SK-N-SH (cell line): ENCODE measurements at regions not wholly inside any gene's neighbourhood (a gene's known extent, or its start where the extent isn't known, plus 50 kb on each side); places are given as distances from the start of the nearest gene placed in this dataset.
A peak's percentile ranks its signal among the peaks of the same experiment; 100 is the strongest.

Source experiments
- CTCF ChIA-PET: fragments of 300-600, 350-600 bp; formaldehyde crosslinking; extraction: SDS; loops from one replicate; lab custom pipeline; 2021; lab: Yijun Ruan, JAX
- POLR2A ChIA-PET: fragments of 350-600 bp; sonication (Branson Sonifier 250); formaldehyde crosslinking; extraction: SDS; loops from one replicate; lab custom pipeline; 2020; ENCODE audit warnings: antibody characterized with exemption, inconsistent platforms; lab: Yijun Ruan, JAX
- DNase-seq: peaks from one replicate; pipeline ENCODE4 v3.0.0; 2012
- H2AFZ ChIP-seq: fragments of 200-600 bp; sonication (generic); 2 replicates; pipeline ENCODE4 v1.8.1; 2016; ENCODE audit warnings: antibody characterized with exemption, mild to moderate bottlenecking, low read depth
- H3F3A ChIP-seq: fragments of 200-600 bp; sonication (generic); replicated peaks from 2 replicates; pipeline ENCODE3; 2016; ENCODE audit warnings: antibody characterized with exemption, mild to moderate bottlenecking; ENCODE audit not compliant: insufficient read depth
- H3K27ac ChIP-seq, 2 experiments: fragments of 200-500 bp in 1 of 2; fragments of 200-600 bp in 1 of 2; sonication (Bioruptor generic) in 1 of 2; sonication (generic), shearing (Covaris generic) in 1 of 2; 2 replicates each; pipeline versions ENCODE4 v1.5.1 to v1.6.1; 2014 to 2016; ENCODE audit warnings: low read depth in 2 of 2, inconsistent platforms in 1 of 2, low read length in 1 of 2, mild to moderate bottlenecking in 1 of 2, mixed read lengths in 1 of 2
- H3K27me3 ChIP-seq: fragments of 200-600 bp; sonication (generic), shearing (Covaris generic); 2 replicates; pipeline ENCODE4 v1.6.1; 2016; ENCODE audit warnings: mixed run types; ENCODE audit not compliant: insufficient read depth
- H3K36me3 ChIP-seq, 2 experiments: fragments of 200-500 bp in 1 of 2; fragments of 200-600 bp in 1 of 2; sonication (Bioruptor generic) in 1 of 2; sonication (generic) in 1 of 2; replicated peaks in 1 of 2; 2 replicates each; pipeline versions ENCODE3 to v1.5.1; 2014 to 2016; ENCODE audit warnings: low read length in 1 of 2, mild to moderate bottlenecking in 1 of 2; ENCODE audit not compliant: insufficient read depth in 2 of 2, control insufficient read depth in 1 of 2
- H3K4me1 ChIP-seq, 2 experiments: fragments of 200-500 bp in 1 of 2; fragments of 200-600 bp in 1 of 2; sonication (Bioruptor generic) in 1 of 2; sonication (generic), shearing (Covaris generic) in 1 of 2; 2 replicates each; pipeline versions ENCODE4 v1.5.1 to v1.6.1; 2014 to 2016; ENCODE audit warnings: low read depth in 1 of 2, low read length in 1 of 2, mixed run types in 1 of 2; ENCODE audit not compliant: insufficient read depth in 2 of 2, control insufficient read depth in 1 of 2
- H3K4me2 ChIP-seq: fragments of 200-600 bp; sonication (generic), shearing (Covaris generic); 2 replicates; pipeline ENCODE4 v1.6.1; 2017; ENCODE audit warnings: mixed run types
- H3K4me3 ChIP-seq, 2 experiments: fragments of 200-500 bp in 1 of 2; fragments of 200-600 bp in 1 of 2; sonication (Bioruptor generic) in 1 of 2; sonication (generic), shearing (Covaris generic) in 1 of 2; 2 replicates each; pipeline versions ENCODE4 v1.5.1 to v1.8.1; 2014 to 2016; ENCODE audit warnings: low read depth in 2 of 2, inconsistent platforms in 1 of 2, low read length in 1 of 2, mild to moderate bottlenecking in 1 of 2, mixed read lengths in 1 of 2, moderate library complexity in 1 of 2
- H3K79me2 ChIP-seq: fragments of 200-600 bp; sonication (generic); 2 replicates; pipeline ENCODE4 v1.8.1; 2017; ENCODE audit warnings: mild to moderate bottlenecking; ENCODE audit not compliant: insufficient read depth
- H3K9ac ChIP-seq: fragments of 200-600 bp; sonication (generic); 2 replicates; pipeline ENCODE4 v1.6.1; 2017; ENCODE audit warnings: mixed run types
- H3K9me2 ChIP-seq: fragments of 200-600 bp; sonication (generic); 2 replicates; pipeline ENCODE4 v1.6.1; 2017; ENCODE audit warnings: mixed run types
- H3K9me3 ChIP-seq: fragments of 200-600 bp; sonication (generic); 2 replicates; pipeline ENCODE4 v1.6.1; 2017; ENCODE audit warnings: mixed run types, mild to moderate bottlenecking, moderate library complexity
- H4K20me1 ChIP-seq: fragments of 200-600 bp; sonication (generic); 2 replicates; pipeline ENCODE4 v1.6.1; 2017; ENCODE audit warnings: mild to moderate bottlenecking, mixed run types; ENCODE audit not compliant: insufficient read depth
- CHD2 ChIP-seq: fragments of 150-350 bp; IDR thresholded peaks from 2 replicates; pipeline ENCODE4 v1.6.1; 2018; ENCODE audit warnings: low read length; ENCODE audit not compliant: partially characterized antibody
- FOSL2 ChIP-seq: IDR thresholded peaks from 2 replicates; pipeline ENCODE4 v1.4.0; 2012; ENCODE audit warnings: low read depth, mild to moderate bottlenecking, moderate library complexity, borderline replicate concordance
- FOXJ3 ChIP-seq: sonication (generic); formaldehyde crosslinking; IDR thresholded peaks from 2 replicates; pipeline ENCODE4 v1.5.1; 2020; ENCODE audit warnings: mild to moderate bottlenecking, missing genetic modification reagents
- FOXM1 ChIP-seq: IDR thresholded peaks from 2 replicates; pipeline ENCODE4 v1.4.0; 2012; ENCODE audit warnings: low read depth, mild to moderate bottlenecking
- GATA2 ChIP-seq: sonication (generic); formaldehyde crosslinking; IDR thresholded peaks from 2 replicates; pipeline ENCODE4 v1.5.0; 2020; ENCODE audit warnings: mild to moderate bottlenecking, missing genetic modification reagents
- IRF3 ChIP-seq: fragments of 150-350 bp; IDR thresholded peaks from 2 replicates; pipeline ENCODE4 v1.6.1; 2016; ENCODE audit warnings: mild to moderate bottlenecking, low read depth, low read length
- JUND ChIP-seq: IDR thresholded peaks from 2 replicates; pipeline ENCODE4 v1.4.0; 2012
- MAX ChIP-seq: IDR thresholded peaks from 2 replicates; pipeline ENCODE4 v1.4.0; 2012; ENCODE audit warnings: low read depth
- MXI1 ChIP-seq: IDR thresholded peaks from 2 replicates; pipeline ENCODE4 v1.6.1; 2012; ENCODE audit warnings: mild to moderate bottlenecking, low read depth, low read length, improper control_type of control experiment
- NFIC ChIP-seq: IDR thresholded peaks from 2 replicates; pipeline ENCODE4 v1.4.0; 2012; ENCODE audit warnings: borderline replicate concordance
- NRF1 ChIP-seq: IDR thresholded peaks from 2 replicates; pipeline ENCODE4 v1.6.1; 2012; ENCODE audit warnings: low read depth, mild to moderate bottlenecking, low read length
- PBX3 ChIP-seq: IDR thresholded peaks from 2 replicates; pipeline ENCODE4; 2012
- POLR2AphosphoS5 ChIP-seq: IDR thresholded peaks from 2 replicates; pipeline ENCODE4 v1.6.1; 2012; ENCODE audit warnings: low read depth, low read length
- RAD21 ChIP-seq: IDR thresholded peaks from 2 replicates; pipeline ENCODE4 v1.6.1; 2012; ENCODE audit warnings: mild to moderate bottlenecking, low read length
- REST ChIP-seq: IDR thresholded peaks from 2 replicates; pipeline ENCODE4 v1.6.1; 2012; ENCODE audit warnings: mild to moderate bottlenecking, low read depth, low read length, moderate library complexity
- RFX5 ChIP-seq: IDR thresholded peaks from 2 replicates; pipeline ENCODE4 v1.6.1; 2012; ENCODE audit warnings: mild to moderate bottlenecking, improper control_type of control experiment, low read length
- RXRA ChIP-seq: IDR thresholded peaks from 2 replicates; pipeline ENCODE4 v1.4.0; 2012; ENCODE audit warnings: low read depth, mild to moderate bottlenecking, borderline replicate concordance
- SIN3A ChIP-seq: IDR thresholded peaks from 2 replicates; pipeline ENCODE4 v1.6.1; 2012; ENCODE audit warnings: low read depth, mild to moderate bottlenecking, low read length, moderate library complexity, borderline replicate concordance
- SMC3 ChIP-seq: IDR thresholded peaks from 2 replicates; pipeline ENCODE4 v1.6.1; 2012; ENCODE audit warnings: low read depth, low read length, improper control_type of control experiment
- TCF12 ChIP-seq: IDR thresholded peaks from 2 replicates; pipeline ENCODE4 v1.4.0; 2012
- TEAD4 ChIP-seq: IDR thresholded peaks from 2 replicates; pipeline ENCODE4 v1.4.0; 2012; ENCODE audit warnings: mild to moderate bottlenecking, borderline replicate concordance; ENCODE audit not compliant: insufficient read depth
- USF1 ChIP-seq: IDR thresholded peaks from 2 replicates; pipeline ENCODE4 v1.4.0; 2012; ENCODE audit warnings: low read depth, borderline replicate concordance
- WGBS: methylation state at CpG from one replicate; pipeline ENCODE4 v1.1.6; 2017; ENCODE audit warnings: low lambda C conversion rate; 5-methylcytosine and 5-hydroxymethylcytosine counted together

- Histone ChIP-seq H3K9me3 (no peaks in the 10 kb centered on the region), H4K20me1 (no peaks in the 10 kb centered on the region), H3K27ac (peak overlapping the region in 1 of 2 experiments; percentile 9; a peak in 1 of 4 replicates), H3K9ac (no peak overlapping the region), H2AFZ (no peak overlapping the region), H3K4me3 (no peak overlapping the region), H3K9me2 (no peaks in the 10 kb centered on the region), H3K4me1 (peaks cover 0 to 12% of the 10 kb centered on the region in 2 experiments; a peak in 2 of 4 replicates), H3F3A (peaks cover 4% of the 10 kb centered on the region), H3K36me3 (no peaks in the 10 kb centered on the region), H3K4me2 (no peak overlapping the region), H3K79me2 (no peaks in the 10 kb centered on the region), H3K27me3 (no peaks in the 10 kb centered on the region)
- 71% methylated on average over 4 of the region's 4 CpGs for WGBS
- ChIA-PET POLR2A (no interaction called here), CTCF (interaction anchor here (0.6 kb wide), 1 partner anchor 996 kb away, joined by 3 read pairs; no protein-coding TSS in a partner anchor)
- DNase-seq: no peak
- TF ChIP-seq IRF3 (no peak), POLR2AphosphoS5 (no peak), GATA2 (CRISPR knock-in tag) (no peak), FOSL2 (no peak), PBX3 (no peak), MAX (no peak), FOXM1 (no peak), TCF12 (no peak), RXRA (no peak), USF1 (no peak), RFX5 (no peak)
- TF ChIP-seq, all 33 proteins: peak for 0
Observed at GRCh38 chr10:4262870-4263600, 478.0 kb upstream of the KLF6 start.

GRCh38 chr10:4262449-4262848 lies 477.4 kb upstream of the KLF6 start:
- no peak overlapping the region for H3K4me3 ChIP-seq
- H3K9ac ChIP-seq: no peak overlapping the region
- no peaks in the 10 kb centered on the region for H3K9me3 ChIP-seq
- no peak overlapping the region for H3K4me2 ChIP-seq
- 71% methylated on average over 4 of the region's 4 CpGs for WGBS
- no peak for DNase-seq
- peaks cover 0 to 12% of the 10 kb centered on the region in 2 experiments; a peak in 2 of 4 replicates for H3K4me1 ChIP-seq
- CTCF ChIA-PET: interaction anchor here (0.6 kb wide), 1 partner anchor 995 kb away, joined by 3 read pairs; no protein-coding TSS in a partner anchor
- no peaks in the 10 kb centered on the region for H3K36me3 ChIP-seq
- no peaks in the 10 kb centered on the region for H3K9me2 ChIP-seq
- no peaks in the 10 kb centered on the region for H4K20me1 ChIP-seq
- H3F3A ChIP-seq: peaks cover 7% of the 10 kb centered on the region
- no peak overlapping the region for H2AFZ ChIP-seq
- peak overlapping the region in 1 of 2 experiments; percentile 9; a peak in 1 of 4 replicates for H3K27ac ChIP-seq
- H3K79me2 ChIP-seq: no peaks in the 10 kb centered on the region
- H3K27me3 ChIP-seq: no peaks in the 10 kb centered on the region
- POLR2A ChIA-PET: no interaction called here
- TF ChIP-seq FOXJ3 (CRISPR knock-in tag) (no peak), JUND (no peak), NFIC (no peak), CHD2 (no peak), MXI1 (no peak), RXRA (no peak), SIN3A (no peak), NRF1 (no peak), RAD21 (no peak), REST (no peak), SMC3 (no peak), FOSL2 (no peak), TEAD4 (no peak)
